GM23338 (cell line): ENCODE measurements at regions not wholly inside any gene's neighbourhood (a gene's known extent, or its start where the extent isn't known, plus 50 kb on each side); places are given as distances from the start of the nearest gene placed in this dataset.

Source experiments
- ATAC-seq: fragments of 200-7000 bp; cut with Tn5 transposase; 3 replicates; pipeline ENCODE4 v1.9.1; 2020
- DNase-seq: peaks from one replicate; pipeline ENCODE4 v3.0.0-alpha.2; 2015; ENCODE audit warnings: low spot score
- H2AFZ ChIP-seq: fragments of 200-600 bp; sonication (generic); 2 replicates; pipeline ENCODE4 v1.8.0; 2016; ENCODE audit warnings: antibody characterized with exemption, mild to moderate bottlenecking, moderate library complexity
- H3F3A ChIP-seq: fragments of 200-600 bp; sonication (generic); replicated peaks from 2 replicates; pipeline ENCODE4 v1.8.0; 2017; ENCODE audit warnings: antibody characterized with exemption, mixed run types, low read depth
- H3K27ac ChIP-seq: fragments of 200-600 bp; sonication (generic); 2 replicates; pipeline ENCODE4 v1.6.1; 2016; ENCODE audit warnings: low read depth
- H3K27me3 ChIP-seq: fragments of 200-600 bp; sonication (generic); 2 replicates; pipeline ENCODE4 v1.8.0; 2016; ENCODE audit warnings: mild to moderate bottlenecking, mixed run types, moderate library complexity; ENCODE audit not compliant: insufficient read depth
- H3K36me3 ChIP-seq: fragments of 200-600 bp; sonication (generic); 2 replicates; pipeline ENCODE4 v1.8.0; 2016; ENCODE audit warnings: mild to moderate bottlenecking; ENCODE audit not compliant: insufficient read depth
- H3K4me1 ChIP-seq: fragments of 200-600 bp; sonication (generic); 2 replicates; pipeline ENCODE4 v1.8.0; 2016; ENCODE audit warnings: mild to moderate bottlenecking, moderate library complexity; ENCODE audit not compliant: insufficient read depth
- H3K4me2 ChIP-seq: fragments of 200-600 bp; sonication (generic); 2 replicates; pipeline ENCODE4 v1.7.1; 2017; ENCODE audit warnings: mixed run types
- H3K4me3 ChIP-seq: fragments of 200-600 bp; sonication (generic); 2 replicates; pipeline ENCODE4 v1.6.1; 2016; ENCODE audit warnings: mixed run types
- H3K79me2 ChIP-seq: fragments of 200-600 bp; sonication (generic); replicated peaks from 2 replicates; pipeline ENCODE4 v1.8.0; 2017; ENCODE audit warnings: mild to moderate bottlenecking; ENCODE audit not compliant: insufficient read depth
- H3K9me2 ChIP-seq: fragments of 200-600 bp; sonication (generic); 2 replicates; pipeline ENCODE4 v1.8.0; 2017; ENCODE audit not compliant: insufficient read depth
- H4K20me1 ChIP-seq: fragments of 200-600 bp; sonication (generic); replicated peaks from 2 replicates; pipeline ENCODE4 v1.8.0; 2017; ENCODE audit warnings: mild to moderate bottlenecking; ENCODE audit not compliant: insufficient read depth
- H3K27ac Mint-ChIP-seq: 2 replicates; pipeline ENCODE4 v1.8.0; 2020; ENCODE audit warnings: inconsistent platforms, mild to moderate bottlenecking, moderate library complexity, mixed read lengths
- H3K27me3 Mint-ChIP-seq: 3 replicates; pipeline ENCODE4 v1.8.0; 2022; ENCODE audit warnings: low read depth, mild to moderate bottlenecking, moderate library complexity, mixed read lengths, inconsistent platforms; ENCODE audit not compliant: insufficient read depth, poor library complexity
- H3K36me3 Mint-ChIP-seq: 3 replicates; pipeline ENCODE4 v1.8.0; 2021; ENCODE audit warnings: low read depth, mild to moderate bottlenecking, inconsistent platforms, moderate library complexity, mixed read lengths
- H3K4me1 Mint-ChIP-seq: 3 replicates; pipeline ENCODE4 v1.8.0; 2020; ENCODE audit warnings: mild to moderate bottlenecking, inconsistent platforms, mixed read lengths
- H3K4me3 Mint-ChIP-seq: 3 replicates; pipeline ENCODE4 v1.8.0; 2021; ENCODE audit warnings: moderate library complexity, mild to moderate bottlenecking, inconsistent platforms, mixed read lengths
- H3K9me3 Mint-ChIP-seq: 3 replicates; pipeline ENCODE4 v1.8.0; 2020; ENCODE audit warnings: moderate library complexity, mild to moderate bottlenecking, inconsistent platforms, mixed read lengths
- CTCF ChIP-seq, 2 experiments: fragments of 200-600 bp in 1 of 2; sonication (generic) in 1 of 2; conservative IDR thresholded peaks; 2 replicates each; pipeline versions ENCODE4 v1.5.1 to v1.6.1; 2016 to 2017; ENCODE audit warnings: antibody characterized with exemption in 2 of 2, low read depth in 2 of 2, mild to moderate bottlenecking in 2 of 2, moderate library complexity in 1 of 2
- EZH2phosphoT487 ChIP-seq: fragments of 200-600 bp; sonication (generic); IDR thresholded peaks from one replicate; pipeline ENCODE4 v1.8.1; 2018; ENCODE audit warnings: antibody characterized with exemption; ENCODE audit not compliant: unreplicated experiment
- ZNF462 ChIP-seq: fragments of 250-450 bp; sonication (Bioruptor Pico); IDR thresholded peaks from 2 replicates; pipeline ENCODE4 v1.5.0; 2020; ENCODE audit warnings: mild to moderate bottlenecking, moderate library complexity

GRCh38 chr5:62705022-62705421, 126.4 kb downstream of the LRRC70 start:
- peaks cover 6% of the 10 kb centered on the region; the same call in 2 of the 3 replicates for H3K9me3 Mint-ChIP-seq
- no peaks in the 10 kb centered on the region for H3K79me2 ChIP-seq

More at GRCh38 chr5:62705022-62705421, 126.4 kb downstream of the LRRC70 start:
- no peaks in the 10 kb centered on the region for H3K36me3 ChIP-seq
- no peaks in the 10 kb centered on the region for H3K27me3 ChIP-seq
- DNase-seq (no peak), ATAC-seq (no peak)
- no peak overlapping the region for H3K4me2 ChIP-seq
- H2AFZ ChIP-seq = no peak overlapping the region
- H3K27ac ChIP-seq = no peak overlapping the region
- no peaks in the 10 kb centered on the region; the same call in 2 of the 3 replicates for H3K36me3 Mint-ChIP-seq
- TF ChIP-seq ZNF462 (CRISPR knock-in tag) = no peak
- no peak for TF ChIP-seq EZH2phosphoT487
- no peak for TF ChIP-seq CTCF (conservative IDR thresholded peaks at IDR 0.05; ENCODE audit: low read depth in 2 of 2)
- peaks cover 3% of the 10 kb centered on the region for H3K27me3 Mint-ChIP-seq
- H3K27ac Mint-ChIP-seq = no peak overlapping the region
- H3K4me3 ChIP-seq = no peak overlapping the region
- no peaks in the 10 kb centered on the region for H3F3A ChIP-seq
- H3K4me1 Mint-ChIP-seq = no peaks in the 10 kb centered on the region
- H3K4me3 Mint-ChIP-seq = no peak overlapping the region
- H3K9me2 ChIP-seq = no peaks in the 10 kb centered on the region
- no peaks in the 10 kb centered on the region for H3K4me1 ChIP-seq
- H4K20me1 ChIP-seq = no peaks in the 10 kb centered on the region
